ENCODE measurements at regions not wholly inside any gene's neighbourhood (a gene's known extent, or its start where the extent isn't known, plus 50 kb on each side); places are given as distances from the start of the nearest gene placed in this dataset.

- Mint-ChIP-seq H3K4me1 (no peaks in the 10 kb centered on the region), H3K36me3 (ENCODE audit: low read depth) (peaks cover 35% of the 10 kb centered on the region), H3K4me3 (no peak overlapping the region), H3K9me3 (peaks cover 90% of the 10 kb centered on the region), H3K27ac (no peak overlapping the region), H3K27me3 (ENCODE audit: insufficient read depth, low read depth, poor library complexity) (no peaks in the 10 kb centered on the region)
- no peaks in the 10 kb centered on the region for H3F3A ChIP-seq (replicated peaks; ENCODE audit: low read depth)
- no peak overlapping the region for H2AFZ ChIP-seq
- H3K4me1 ChIP-seq (ENCODE audit: insufficient read depth), result no peaks in the 10 kb centered on the region
- ATAC-seq (no peak), DNase-seq (ENCODE audit: low spot score) (no peak)
- H3K79me2 ChIP-seq (replicated peaks; ENCODE audit: insufficient read depth), result no peaks in the 10 kb centered on the region
- H3K4me3 ChIP-seq, result no peak overlapping the region
- no peaks in the 10 kb centered on the region for H3K27me3 ChIP-seq (ENCODE audit: insufficient read depth)
- H4K20me1 ChIP-seq (replicated peaks; ENCODE audit: insufficient read depth), result no peaks in the 10 kb centered on the region
- no peaks in the 10 kb centered on the region for H3K9me2 ChIP-seq (ENCODE audit: insufficient read depth)
- H3K4me2 ChIP-seq, result no peak overlapping the region
- no peak for TF ChIP-seq STAT1 (IDR thresholded peaks at IDR 0.05; ENCODE audit: unreplicated experiment)
- no peaks in the 10 kb centered on the region for H3K36me3 ChIP-seq (ENCODE audit: insufficient read depth)
- H3K27ac ChIP-seq (ENCODE audit: low read depth), result no peak overlapping the region
Measured at GRCh38 chr7:69285854-69286253, 312.4 kb upstream of the AUTS2 start.

- ATAC-seq, result no peak
- no peaks in the 10 kb centered on the region for H3K27me3 ChIP-seq (ENCODE audit: insufficient read depth)
- H2AFZ ChIP-seq, result no peak overlapping the region
- H3K27me3 Mint-ChIP-seq (ENCODE audit: insufficient read depth, low read depth, poor library complexity), result no peaks in the 10 kb centered on the region
- H3F3A ChIP-seq (replicated peaks; ENCODE audit: low read depth), result no peaks in the 10 kb centered on the region
- H3K79me2 ChIP-seq (replicated peaks; ENCODE audit: insufficient read depth), result no peaks in the 10 kb centered on the region
- no peaks in the 10 kb centered on the region for H3K36me3 ChIP-seq (ENCODE audit: insufficient read depth)
- no peak overlapping the region for H3K4me3 ChIP-seq
- peaks cover 91% of the 10 kb centered on the region for H3K9me3 Mint-ChIP-seq
- peaks cover 30% of the 10 kb centered on the region for H3K36me3 Mint-ChIP-seq (ENCODE audit: low read depth)
- no peak overlapping the region for H3K4me3 Mint-ChIP-seq
- no peak for DNase-seq (ENCODE audit: low spot score)
- H3K4me2 ChIP-seq, result no peak overlapping the region
- H3K9me2 ChIP-seq (ENCODE audit: insufficient read depth), result no peaks in the 10 kb centered on the region
- H3K27ac Mint-ChIP-seq, result no peak overlapping the region
- H3K4me1 Mint-ChIP-seq, result no peaks in the 10 kb centered on the region
- no peaks in the 10 kb centered on the region for H3K4me1 ChIP-seq (ENCODE audit: insufficient read depth)
- H4K20me1 ChIP-seq (replicated peaks; ENCODE audit: insufficient read depth), result no peaks in the 10 kb centered on the region
- H3K27ac ChIP-seq (ENCODE audit: low read depth), result no peak overlapping the region
- no peak for TF ChIP-seq JUNB (IDR thresholded peaks at IDR 0.05; ENCODE audit: unreplicated experiment)
- TF ChIP-seq ETS1 (IDR thresholded peaks at IDR 0.05), result no peak
- no peak for TF ChIP-seq REST (IDR thresholded peaks at IDR 0.05; ENCODE audit: unreplicated experiment)
- no peak for TF ChIP-seq STAT1 (IDR thresholded peaks at IDR 0.05; ENCODE audit: unreplicated experiment)
- TF ChIP-seq ZNF462 (CRISPR knock-in tag; IDR thresholded peaks at IDR 0.05), result no peak
- TF ChIP-seq CTCF (conservative IDR thresholded peaks at IDR 0.05; ENCODE audit: low read depth in 2 of 2), result no peak
- TF ChIP-seq ZNF114 (CRISPR knock-in tag; IDR thresholded peaks at IDR 0.05), result no peak
- no peak for TF ChIP-seq EZH2 (IDR thresholded peaks at IDR 0.05; ENCODE audit: low read depth, unreplicated experiment)
- TF ChIP-seq CREB1 (CRISPR knock-in tag; IDR thresholded peaks at IDR 0.05; ENCODE audit: low read depth), result no peak
- TF ChIP-seq ZNF331 (CRISPR knock-in tag; IDR thresholded peaks at IDR 0.05; ENCODE audit: low read depth), result no peak
Measured at GRCh38 chr7:69295977-69296376, 302.3 kb upstream of the AUTS2 start.
